A204.1 (cell line): ENCODE measurements at regions not wholly inside any gene's neighbourhood (a gene's known extent, or its start where the extent isn't known, plus 50 kb on each side); places are given as distances from the start of the nearest gene placed in this dataset.
"Not testable (repeated sequence)": the region's sequence is repeated elsewhere in the genome, so short reads cannot be mapped to it uniquely, and the experiment has no call there.

Source experiments
- FAIRE-seq: peaks from 2 replicates; lab custom pipeline; 2012; peaks lifted over from hg19 to GRCh38; lab: Jason Lieb, UNC

DNA sequence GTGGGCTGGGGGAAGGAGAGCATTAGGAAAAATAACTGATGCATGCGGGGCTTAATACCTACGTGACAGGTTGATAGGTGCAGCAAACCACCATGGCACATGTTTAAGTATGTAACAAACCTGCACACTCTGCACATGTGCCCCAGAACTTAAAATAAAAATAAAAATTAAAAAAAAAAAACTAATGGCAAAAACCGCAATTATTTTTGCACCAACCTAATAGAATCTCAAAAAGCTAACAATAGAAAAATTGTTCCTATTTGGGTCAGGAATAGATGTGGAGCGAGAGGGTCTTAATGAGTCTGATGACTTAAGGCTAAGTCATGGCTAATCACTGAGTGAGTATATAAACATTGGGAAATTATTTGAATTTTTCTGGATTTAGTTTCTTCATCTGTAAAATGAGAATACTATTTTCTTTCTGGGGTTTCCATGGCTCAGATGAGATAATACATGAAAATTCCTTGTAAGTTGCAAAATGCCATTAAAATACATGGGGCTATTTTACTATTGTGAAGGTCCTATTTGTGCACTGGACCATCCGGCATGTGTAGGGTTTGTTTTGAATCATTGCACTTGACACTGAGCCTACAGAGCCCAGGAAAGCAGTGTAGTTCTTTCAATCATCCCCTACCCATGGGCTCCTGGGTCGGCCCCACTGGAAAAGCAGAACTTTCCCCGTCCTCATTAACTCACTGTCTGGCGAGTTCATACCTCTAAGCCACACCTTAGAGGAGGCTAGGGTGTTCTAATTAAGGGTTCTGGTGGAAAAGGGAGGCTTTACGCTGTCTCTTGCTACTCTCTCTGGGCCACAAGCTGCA lies 164.1 kb upstream of the NTF3 start:
- FAIRE-seq = no peak

DNA sequence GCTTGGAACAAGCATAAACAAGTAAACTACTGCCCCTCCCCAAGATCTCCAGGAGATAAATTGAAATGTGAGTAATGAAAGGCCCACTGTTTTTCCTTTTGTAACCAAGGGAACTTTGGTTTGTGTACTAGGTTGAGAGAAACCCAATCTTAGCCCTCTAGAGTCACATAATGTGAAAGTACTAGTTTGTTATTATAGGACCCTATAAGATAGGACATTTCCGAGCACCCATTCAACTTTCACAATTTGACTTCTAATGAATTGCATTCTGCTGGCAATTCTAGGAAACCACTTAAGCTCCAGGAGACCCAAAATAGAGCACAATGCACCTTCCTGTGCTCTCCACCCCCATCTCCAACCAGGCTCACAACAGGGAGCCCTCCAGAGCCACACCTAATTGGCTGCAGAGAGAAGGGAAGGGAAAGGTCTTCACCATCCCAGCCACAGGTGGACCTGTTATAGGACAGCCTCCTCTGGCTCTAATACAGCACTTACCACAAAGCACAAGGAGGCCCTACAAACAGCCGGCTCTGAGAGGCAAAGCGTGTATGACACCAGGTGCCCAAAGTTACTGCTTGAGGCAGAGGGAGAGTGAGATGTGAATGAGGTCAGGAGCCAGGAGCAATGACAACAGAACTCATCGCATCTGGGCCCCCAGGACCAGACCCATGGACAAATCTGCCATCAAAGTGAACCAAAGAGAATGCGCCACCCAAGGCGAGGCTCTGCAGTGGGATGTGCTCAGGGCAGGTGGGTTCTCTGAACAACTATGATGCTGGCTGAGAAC lies 163.3 kb upstream of the NTF3 start:
- FAIRE-seq = no peak

DNA sequence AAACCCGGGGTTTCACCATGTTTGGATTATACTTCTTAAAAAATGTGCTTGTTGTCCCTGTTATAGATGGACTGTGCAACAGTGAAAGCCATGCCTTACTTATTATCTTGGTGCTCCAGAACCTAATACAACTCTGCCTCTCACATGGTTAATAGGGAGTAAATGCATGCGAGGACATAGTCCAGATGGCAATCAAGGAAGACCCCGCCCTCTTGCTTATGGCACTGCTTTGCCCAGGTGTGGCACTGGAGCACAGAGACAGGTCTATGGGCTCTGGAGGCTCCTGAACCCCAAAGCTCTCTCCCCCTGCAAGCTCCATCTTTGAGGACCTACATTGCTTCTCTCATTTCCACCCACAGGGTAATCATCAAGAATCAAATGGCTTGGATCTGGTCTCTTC lies 162.1 kb upstream of the NTF3 start:
- FAIRE-seq = no peak

DNA sequence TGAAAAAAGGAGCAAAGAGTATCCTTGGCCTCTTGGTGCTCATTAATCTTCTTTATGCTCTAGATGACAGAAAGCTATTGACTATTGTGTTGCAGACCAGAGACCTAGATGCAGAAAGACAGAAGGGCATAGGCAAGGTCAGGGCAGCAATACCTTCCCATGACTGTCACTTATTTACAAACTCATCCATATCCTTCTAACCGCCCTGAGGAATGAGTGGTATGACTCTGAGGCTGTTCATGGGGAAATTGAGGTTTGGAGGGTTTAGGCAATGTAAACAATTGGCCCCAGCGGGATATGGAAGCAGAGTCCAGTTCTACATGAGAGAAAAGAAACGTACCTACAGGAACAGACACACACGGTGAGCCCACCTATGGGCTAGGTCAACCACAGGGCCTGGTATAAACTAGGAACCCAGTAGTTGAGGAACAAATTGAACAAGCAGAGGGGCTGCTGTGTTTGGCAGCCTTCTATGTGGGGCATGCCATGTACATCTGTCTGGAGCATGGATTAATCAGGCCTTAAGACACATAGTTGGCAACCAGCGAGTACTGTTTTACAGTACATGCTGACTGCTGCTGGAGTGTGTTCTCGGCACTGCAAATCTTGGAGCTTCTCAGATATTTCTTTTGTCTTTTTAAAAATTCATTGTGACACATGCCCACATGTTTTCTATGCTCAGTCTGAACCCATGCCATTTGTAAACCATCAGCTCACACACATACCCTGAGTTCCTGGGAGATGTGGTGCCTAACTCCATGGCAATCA lies 159.7 kb upstream of the NTF3 start:
- no peak for FAIRE-seq

DNA sequence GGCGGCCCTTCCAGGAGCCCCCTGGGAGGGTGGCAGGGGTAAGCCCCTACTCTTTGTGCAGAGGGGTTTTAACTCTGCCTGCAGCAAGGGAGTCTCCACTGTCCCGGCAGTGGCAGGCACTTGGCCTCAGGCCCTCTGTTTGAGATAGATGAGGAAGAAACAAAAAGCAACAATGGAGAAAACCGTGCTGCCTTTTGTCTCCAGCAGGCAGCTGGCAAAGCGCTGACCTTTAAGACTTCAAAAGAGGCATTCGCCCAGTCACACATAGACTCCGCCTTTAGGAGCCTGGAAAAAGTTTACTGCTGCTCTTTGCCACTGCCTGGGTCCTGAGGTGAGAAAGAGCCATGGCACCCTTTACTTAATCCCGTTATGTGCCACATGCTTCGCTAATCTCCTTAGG lies 158.2 kb upstream of the NTF3 start:
- no peak for FAIRE-seq

DNA sequence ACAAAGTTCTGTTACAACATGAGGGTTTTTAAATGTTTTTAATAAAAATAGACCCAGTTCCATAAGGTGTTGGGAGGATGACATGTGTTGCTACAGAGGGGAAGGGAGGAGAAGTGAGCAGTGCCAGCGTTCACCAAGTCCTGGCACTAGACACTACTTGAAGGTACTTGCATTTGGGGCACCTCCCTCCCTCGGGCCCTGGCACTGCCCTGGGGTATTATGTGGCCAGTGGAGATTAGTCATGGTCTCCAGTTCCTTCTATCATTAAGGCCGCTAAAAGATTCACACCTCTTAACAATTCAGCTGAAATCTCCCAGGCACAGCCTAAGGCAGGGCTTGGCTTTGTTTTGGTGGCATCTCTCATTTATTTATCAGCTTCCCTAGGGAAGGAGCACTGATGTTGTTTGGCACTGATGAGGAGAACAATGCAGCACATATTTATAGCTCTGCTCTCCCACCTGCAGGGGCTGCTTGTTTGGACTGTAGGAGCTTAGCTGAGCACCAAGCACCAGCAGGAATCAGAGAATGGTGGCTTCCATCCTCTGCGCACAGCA lies 155.5 kb upstream of the NTF3 start:
- no peak for FAIRE-seq

DNA sequence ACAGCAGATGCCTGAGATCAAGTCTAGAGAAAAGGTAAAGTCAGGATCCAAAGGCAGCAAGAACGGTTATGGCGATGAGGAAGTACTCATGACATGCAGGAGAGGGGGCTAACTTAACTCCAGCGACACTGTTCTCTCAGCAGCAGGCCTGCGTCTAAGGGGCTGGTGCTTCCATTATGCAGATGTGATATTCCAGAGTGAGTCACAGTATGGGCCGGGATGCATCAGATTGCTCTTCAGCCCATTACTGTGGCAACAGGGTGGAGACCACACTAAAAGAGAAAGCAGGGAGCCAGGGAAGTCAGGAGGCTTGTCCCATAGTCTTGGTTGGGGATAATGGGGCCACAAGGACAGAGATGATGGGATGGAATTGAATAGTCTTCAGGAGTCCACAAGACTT lies 151.8 kb upstream of the NTF3 start:
- no peak for FAIRE-seq

DNA sequence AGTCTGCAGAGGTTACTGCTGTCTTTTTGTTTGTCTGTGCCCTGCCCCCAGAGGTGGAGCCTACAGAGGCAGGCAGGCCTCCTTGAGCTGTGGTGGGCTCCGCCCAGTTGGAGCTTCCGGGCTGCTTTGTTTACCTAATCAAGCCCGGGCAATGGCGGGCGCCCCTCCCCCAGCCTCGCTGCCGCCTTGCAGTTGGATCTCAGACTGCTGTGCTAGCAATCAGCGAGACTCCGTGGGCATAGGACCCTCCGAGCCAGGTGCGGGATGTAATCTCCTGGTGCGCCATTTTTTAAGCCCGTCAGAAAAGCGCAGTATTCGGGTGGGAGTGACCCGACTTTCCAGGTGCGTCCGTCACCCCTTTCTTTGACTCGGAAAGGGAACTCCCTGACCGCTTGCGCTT lies 141.5 kb upstream of the NTF3 start:
- not testable (repeated sequence) for FAIRE-seq

DNA sequence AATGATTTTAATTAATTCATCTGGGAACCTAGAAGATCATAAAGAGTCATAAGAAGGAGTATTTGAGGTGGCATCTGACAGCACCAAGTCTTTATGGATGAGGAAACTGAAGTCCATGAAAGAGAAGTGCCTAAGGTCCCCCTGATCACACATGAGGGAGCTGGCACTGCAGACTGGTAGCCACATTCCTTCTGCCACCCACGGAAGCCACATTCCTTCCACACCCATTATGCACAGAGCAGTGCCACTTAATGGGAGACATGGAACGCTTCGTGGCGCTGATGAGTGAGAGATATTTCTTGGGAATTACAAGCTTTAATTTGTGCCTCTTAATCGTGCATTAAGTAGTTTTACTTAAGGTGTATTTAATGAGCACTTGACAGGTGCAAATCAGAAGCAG lies 139.3 kb upstream of the NTF3 start:
- no peak for FAIRE-seq

DNA sequence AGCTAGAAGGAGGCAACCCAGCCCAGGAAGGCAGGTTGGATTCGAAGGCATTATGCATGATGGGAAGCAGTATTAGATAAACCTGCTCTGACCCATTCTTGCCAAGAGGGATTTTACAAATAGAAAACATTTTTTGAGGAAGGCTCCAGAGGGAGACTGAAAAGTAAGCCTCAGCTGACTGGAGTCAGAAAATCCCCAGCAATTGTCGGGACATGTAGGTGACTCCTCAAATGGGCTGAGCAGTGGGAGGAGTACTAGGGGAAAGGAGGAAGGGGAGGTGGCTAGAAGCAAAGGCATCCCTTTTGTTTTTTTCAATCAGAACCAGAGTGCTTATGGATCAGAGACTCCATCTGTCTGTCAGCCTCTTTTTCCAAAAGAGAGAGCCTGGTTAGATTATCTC lies 138.1 kb upstream of the NTF3 start:
- no peak for FAIRE-seq

DNA sequence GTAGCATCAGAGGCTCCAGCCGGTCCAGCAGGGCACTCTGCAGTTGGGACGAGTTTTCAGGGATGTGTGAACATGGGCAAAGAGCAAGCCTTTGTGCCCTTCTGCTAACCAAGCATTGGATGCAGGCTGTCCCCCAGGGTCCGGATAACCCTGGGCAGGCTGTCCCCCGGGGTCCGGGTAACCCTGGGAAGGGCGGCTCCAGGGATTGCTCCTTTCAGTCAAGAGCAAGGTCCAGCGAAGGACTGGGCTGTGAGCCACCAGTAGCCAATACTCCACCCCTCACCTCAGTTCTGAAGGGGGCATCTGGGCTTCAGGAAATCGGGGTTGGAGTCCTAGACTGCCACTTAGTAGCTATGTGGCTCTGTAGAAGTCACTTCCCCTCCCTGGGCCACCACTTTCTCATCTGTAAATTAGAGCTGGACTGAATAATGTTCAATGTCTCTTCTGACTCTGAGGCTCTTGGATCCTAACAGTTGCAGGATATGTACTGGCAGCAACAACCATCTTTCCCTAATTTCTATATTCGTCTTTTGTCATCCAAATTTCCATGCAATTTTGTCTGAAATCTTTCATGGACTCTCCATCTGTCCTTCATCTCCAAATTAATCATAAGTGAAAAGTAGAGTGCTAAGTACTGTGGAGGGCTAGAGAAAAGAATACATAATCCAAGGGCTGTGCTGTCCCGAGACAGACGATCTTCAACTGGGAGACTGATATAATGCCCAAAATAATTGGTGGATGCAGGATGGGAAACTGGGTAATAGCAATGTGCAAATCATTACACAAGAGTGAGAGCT lies 137.4 kb upstream of the NTF3 start:
- FAIRE-seq = no peak

DNA sequence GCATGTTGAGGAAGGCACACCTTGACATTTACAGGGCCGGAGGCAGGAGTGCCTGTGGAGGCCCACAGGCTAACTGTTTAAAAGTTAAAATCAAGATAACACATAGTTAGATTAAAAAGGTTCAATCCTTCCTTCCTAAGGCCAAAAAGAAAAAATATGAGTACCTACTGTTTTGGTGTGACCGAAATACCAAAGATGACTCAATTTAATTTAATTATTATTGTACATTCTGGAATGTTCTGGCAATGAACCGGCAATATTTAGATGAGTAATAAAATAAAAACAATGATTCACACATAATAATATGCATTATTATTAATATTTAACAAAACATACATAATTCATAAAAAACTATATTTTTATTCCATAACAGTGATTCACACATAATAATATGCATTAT lies 136.8 kb upstream of the NTF3 start:
- no peak for FAIRE-seq

DNA sequence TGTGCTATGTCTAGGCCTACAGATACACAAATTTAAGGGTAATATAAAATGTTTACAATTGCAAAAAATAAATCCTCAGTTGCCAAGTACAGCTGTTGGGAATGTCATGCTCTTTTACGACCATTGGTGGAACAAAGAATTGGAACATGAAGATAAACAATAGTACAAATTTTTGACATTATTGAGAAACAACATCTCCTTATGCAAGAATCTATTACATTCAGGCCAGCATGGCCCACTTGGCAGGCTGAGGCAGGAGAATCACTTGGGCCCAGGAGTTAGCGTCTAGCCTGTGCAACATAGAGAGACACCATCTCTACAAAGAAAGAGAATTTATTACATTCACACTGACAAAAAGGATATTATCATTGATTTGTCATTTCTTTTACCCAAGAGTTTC lies 135.9 kb upstream of the NTF3 start:
- no peak for FAIRE-seq

DNA sequence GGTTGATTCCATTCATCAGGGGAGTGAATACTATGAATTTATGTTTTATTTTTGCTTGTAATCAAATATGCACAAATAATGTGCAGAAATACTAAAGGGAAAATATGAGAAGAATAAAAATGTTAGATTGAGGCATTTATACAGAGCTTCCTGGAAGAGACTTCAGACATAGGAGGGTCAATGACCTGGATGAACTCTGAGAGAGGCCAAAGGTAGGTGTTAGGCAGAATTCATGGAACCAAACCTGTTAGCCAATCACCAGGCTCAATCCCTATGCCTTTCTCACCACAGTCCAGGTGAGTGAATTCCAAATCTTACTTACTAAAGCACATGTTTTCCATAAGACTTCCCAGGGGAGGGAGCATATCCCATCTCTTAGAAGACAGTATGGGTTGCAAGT lies 130.4 kb upstream of the NTF3 start:
- FAIRE-seq = no peak

DNA sequence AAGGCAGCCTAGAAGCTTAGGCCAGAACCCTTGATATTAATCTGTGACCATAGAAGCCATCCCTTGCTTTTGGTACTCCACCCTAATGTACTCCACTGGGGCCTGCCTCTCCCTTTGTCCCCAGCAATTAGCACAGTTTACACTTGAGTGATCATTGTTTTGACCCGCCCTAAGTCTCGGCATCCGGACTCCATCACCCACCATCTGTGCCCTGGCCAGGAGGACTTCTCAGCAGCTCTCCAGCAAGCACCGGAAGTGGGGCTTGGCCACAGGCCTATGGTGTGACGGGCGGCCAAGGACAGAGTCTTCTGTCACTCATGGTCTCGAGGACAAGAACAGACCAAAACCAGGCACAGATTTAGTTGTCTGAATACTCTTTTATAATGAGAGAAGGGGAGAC lies 126.5 kb upstream of the NTF3 start:
- FAIRE-seq = no peak

DNA sequence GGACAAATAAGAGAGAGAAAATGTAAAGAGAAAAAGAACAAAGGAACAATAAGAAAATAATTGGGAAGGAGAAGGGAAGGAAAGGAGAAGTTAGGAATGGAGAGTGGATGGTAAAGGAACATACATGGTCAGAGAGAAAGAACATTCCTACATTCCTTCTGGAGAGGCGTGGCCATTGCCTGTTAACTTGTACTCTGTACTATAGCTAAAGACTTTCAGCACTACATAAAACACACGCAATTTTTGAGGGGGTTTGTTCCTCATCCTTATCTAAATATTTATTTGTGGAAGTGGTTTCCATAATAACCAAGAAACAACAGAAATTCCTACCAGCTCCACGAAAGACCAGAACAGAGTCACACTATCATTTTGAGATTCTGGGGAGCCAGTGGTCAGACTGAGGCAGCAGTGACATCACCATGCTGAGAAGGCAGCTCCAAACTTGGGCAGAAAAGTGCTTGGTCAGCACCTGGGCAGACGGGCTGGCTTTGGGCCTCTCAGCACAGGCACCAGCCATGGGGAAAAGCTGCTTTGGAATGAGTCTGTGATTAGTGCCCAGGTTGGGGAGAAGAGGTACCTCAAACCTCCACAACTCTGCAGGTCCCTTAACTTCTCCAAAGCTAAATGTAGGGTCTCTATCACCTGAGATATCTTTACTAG lies 125.9 kb upstream of the NTF3 start:
- FAIRE-seq = no peak

DNA sequence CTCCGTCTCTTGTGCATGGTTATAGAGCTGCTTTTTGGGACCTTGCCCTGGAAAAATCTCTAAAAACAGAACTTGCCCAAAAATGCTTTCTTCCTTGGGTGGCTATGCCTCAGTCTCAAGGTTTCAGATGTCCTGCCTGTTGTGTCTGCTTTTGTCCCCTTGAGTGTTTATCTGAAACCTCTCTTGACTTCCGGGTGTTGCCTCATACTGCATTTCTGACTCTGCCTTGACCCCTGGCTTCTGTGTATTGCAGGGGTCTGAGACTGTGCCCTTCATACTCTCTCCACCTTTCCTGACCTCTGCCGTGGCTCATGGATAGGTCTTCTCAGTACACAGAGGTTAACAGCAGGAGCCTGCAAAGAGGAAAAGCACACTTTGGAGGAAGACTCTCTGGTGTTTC lies 124.8 kb upstream of the NTF3 start:
- FAIRE-seq = no peak

DNA sequence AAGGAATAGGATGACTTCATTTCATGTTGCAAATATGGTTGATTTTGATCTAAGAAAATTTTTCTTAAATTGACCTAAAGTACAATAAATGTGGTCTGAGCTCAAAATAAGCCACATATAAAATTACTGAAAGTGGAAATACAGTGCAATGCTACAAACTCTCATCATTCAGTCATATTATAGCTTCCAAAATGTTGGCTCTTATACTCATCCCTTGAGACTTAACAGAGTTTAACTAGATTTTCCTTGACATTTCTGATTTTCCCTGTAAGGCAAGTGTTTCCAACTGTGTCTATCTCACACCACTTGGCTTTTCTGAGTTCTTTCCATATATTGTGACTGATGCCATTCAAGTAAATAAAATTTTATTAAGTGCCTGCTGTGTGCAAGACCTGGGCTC lies 123.7 kb upstream of the NTF3 start:
- no peak for FAIRE-seq

DNA sequence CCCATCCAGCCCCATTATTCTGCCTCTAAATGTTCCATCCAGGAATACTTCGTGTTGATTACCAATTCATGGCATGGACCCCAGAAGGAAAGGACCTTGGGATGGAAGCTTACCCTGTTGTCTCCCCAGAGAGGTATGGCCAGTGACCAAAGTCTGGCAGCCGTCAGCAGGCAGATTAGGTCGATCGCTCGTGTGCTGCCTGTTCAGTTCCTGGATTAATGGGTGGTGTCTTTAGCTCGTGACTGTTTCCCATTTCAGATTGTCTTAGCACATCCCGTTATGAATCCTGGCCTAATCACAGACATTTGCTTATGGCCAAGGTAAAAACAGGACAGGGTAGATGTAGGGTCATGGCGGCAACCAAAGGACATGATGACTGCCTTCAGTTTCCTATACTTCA lies 122.9 kb upstream of the NTF3 start:
- no peak for FAIRE-seq

DNA sequence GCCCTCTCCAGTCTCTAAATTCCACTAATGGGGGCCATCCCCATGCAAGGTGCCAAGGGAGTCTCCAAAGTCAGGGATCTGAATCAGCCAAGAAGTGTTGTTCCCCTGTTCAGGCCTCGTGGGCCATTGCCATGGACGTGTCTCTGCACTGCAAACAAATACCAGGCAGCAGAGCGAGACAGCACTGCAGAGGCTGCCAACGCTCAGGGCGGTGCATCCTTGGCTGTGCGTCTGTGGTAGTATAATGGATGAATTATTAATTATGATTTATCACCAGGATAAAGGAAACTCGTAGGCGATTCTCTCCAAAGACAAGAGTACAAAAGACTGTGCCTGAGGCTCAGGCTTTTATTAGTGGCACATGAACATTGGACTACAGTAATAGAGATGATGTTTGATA lies 122.3 kb upstream of the NTF3 start:
- no peak for FAIRE-seq

DNA sequence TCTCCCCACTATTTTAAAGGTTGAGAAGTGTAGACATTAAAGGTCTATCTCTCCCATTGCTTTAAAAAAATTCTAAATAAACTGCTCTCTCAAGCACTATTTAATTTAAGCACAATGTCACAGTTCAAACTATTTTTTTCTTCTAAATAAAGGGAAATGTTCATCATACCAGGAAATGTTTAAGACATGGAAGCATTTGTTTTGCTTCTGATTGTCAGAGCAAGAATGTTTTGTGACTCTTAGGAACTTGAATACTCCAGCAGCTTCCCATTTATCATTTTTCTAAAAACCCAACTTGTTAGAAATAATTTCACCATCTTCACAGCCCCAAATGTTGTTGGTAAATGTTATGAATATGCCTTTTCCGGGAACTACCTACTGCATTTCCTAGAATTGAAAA lies 121.8 kb upstream of the NTF3 start:
- FAIRE-seq = no peak

DNA sequence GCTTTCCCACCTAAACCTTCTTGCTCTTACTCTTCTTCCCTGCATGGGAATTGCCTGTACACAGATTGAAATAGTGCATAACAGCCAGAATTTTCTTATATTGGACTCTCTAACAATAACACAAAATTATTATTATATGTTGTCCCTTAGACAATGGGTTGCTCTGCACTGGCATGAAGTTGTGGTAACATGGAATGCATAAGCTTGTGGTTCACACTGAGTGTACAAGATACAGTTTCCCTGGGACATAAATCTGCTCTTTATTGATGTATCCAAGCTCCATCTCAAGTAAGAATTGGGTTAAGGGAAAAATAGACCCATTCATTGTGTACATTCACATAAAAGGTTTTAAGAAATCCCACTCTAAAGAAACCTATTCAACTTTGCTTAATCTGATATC lies 114.4 kb upstream of the NTF3 start:
- no peak for FAIRE-seq
